ENCODE measurements at regions not wholly inside any gene's neighbourhood (a gene's known extent, or its start where the extent isn't known, plus 50 kb on each side); places are given as distances from the start of the nearest gene placed in this dataset.

DNA sequence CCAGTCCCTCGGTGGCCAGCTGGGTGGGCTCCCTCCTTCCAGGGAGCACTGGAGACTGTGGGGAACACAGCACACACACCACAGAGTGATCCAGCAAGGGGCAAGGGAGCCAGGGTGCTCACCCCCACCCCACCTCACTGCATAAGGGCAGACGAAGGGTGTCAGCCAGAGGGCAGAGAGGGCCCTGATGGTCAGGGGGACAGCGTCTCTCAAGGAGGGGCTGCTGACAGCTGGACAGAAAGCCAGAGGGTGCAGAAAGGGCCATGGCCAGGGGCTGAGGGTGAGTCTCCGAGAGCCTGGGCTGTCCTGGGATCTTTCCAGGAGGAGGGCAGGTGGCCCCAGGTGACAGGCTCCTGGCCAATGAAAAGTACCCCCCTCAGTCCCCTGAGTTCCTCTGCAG is 73.4 kb upstream of the PMEPA1 start:
- TF ChIP-seq, protein P1, sequence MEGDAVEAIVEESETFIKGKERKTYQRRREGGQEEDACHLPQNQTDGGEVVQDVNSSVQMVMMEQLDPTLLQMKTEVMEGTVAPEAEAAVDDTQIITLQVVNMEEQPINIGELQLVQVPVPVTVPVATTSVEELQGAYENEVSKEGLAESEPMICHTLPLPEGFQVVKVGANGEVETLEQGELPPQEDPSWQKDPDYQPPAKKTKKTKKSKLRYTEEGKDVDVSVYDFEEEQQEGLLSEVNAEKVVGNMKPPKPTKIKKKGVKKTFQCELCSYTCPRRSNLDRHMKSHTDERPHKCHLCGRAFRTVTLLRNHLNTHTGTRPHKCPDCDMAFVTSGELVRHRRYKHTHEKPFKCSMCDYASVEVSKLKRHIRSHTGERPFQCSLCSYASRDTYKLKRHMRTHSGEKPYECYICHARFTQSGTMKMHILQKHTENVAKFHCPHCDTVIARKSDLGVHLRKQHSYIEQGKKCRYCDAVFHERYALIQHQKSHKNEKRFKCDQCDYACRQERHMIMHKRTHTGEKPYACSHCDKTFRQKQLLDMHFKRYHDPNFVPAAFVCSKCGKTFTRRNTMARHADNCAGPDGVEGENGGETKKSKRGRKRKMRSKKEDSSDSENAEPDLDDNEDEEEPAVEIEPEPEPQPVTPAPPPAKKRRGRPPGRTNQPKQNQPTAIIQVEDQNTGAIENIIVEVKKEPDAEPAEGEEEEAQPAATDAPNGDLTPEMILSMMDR (IDR thresholded peaks at IDR 0.05), result no peak
- TF ChIP-seq POLR2A (IDR thresholded peaks at IDR 0.05) (no peak), EP300 (IDR thresholded peaks at IDR 0.05) (no peak)

Data from tibial nerve (tissue), 4 donors.